ENCODE measurements at regions not wholly inside any gene's neighbourhood (a gene's known extent, or its start where the extent isn't known, plus 50 kb on each side); places are given as distances from the start of the nearest gene placed in this dataset.

DNA sequence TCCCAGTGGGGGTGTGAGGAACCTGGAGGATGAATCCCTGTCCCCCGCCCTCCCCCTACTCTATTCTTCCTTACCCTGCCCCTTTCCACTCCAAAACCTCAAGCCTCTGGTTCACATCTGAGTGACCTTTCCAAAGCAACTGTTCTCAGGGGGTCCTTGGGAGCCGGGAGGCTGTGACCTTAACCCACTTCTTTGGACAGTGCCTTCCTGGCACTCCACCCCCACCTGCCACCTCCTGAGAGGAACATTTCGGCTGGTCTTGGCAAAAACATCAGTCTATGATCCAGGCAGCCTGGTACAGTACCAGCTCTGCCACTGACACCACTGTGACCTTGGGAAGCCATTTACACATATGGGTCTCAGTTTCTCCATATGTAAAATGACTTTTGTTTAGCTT lies 121.7 kb downstream of the MRPL14 start (continued):
- TF ChIP-seq NRF1 (conservative IDR thresholded peaks at IDR 0.05 in 1 of 2, IDR thresholded peaks at IDR 0.05 in 1 of 2), result no peak

DNA sequence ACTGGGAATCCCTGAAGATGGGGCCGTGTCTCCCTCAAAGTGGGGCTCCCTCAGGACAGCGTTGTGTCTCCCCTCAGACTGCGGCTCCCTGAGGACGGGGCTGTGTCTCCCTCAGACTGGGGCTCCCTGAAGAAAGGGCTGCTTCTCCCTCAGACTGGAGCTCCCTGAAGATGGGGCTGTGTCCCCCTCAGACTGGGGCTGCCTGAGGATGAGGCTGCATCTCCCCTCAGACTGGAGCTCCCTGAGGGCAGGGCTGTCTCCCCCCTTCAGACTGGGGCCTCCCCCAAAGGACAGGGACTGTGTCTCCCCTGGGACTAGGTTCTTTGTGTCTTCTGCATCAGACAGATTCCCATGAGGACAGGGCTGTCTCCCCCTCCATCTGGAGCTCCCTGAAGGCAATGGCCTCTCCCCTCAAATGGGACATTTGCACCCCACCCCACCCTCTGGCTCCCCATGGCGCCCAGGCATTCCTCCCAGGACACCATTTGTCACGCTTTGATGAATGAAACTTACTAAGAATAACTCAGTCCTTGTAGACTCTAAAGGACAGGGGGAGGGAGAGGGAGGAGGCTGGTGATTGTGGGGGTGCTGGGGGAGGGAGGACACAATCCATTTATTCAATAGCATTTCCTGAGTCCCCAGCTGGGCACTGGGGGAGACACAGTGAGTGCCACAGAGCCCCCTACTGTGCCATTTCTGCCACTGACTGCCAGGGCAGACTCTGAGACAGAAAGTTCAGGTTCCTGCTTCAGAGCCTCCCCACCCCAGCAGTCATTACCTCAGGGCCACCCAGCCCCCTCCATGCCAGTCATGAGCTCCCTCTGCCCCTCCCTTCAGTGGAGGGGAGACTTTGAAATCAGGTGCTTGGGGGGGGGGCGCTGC lies 122.4 kb downstream of the MRPL14 start:
- peak overlapping the region; percentile 55; the same call in 1 of the 2 replicates for H2AFZ ChIP-seq (ENCODE audit: low read depth, low read length)
- 0 out of 2 replicates have a peak, but pooled peaks cover 3% of the 10 kb centered on the region for H3K9me3 ChIP-seq (replicated peaks; ENCODE audit: control insufficient read depth, insufficient read depth, low read depth, low read length)
- no peak overlapping the region; the same call in 2 of the 3 replicates for H3K27ac ChIP-seq (ENCODE audit: extremely low read depth, low read depth, low read length)
- in situ Hi-C loops (cut with MboI), result no loop called here
- H3K9me1 ChIP-seq (ENCODE audit: control insufficient read depth, insufficient read depth, low read length), result peaks cover 3% of the 10 kb centered on the region
- no peak overlapping the region for H3K4me2 ChIP-seq (ENCODE audit: insufficient read depth, low read length)
- H3K4me1 ChIP-seq (replicated peaks in 1 of 2; ENCODE audit: control insufficient read depth in 2 of 2, insufficient read depth in 2 of 2, low read length in 2 of 2), result peaks cover 24 to 26% of the 10 kb centered on the region in 2 experiments
- ATAC-seq, result no peak; the same call in 2 of the 3 replicates
- H4K20me1 ChIP-seq (replicated peaks; ENCODE audit: control insufficient read depth, insufficient read depth, low read length), result no peaks in the 10 kb centered on the region
- no peak overlapping the region for H3K4me3 ChIP-seq
- peak in 2 of 4 experiments; percentile 31 to 37 for DNase-seq (ENCODE audit: extremely low read depth in 1 of 4, low spot score in 3 of 4)
- WGBS (ENCODE audit: insufficient coverage, low coverage, missing lambda C conversion rate), result 16% methylated on average over 5 of the region's 7 CpGs
- no peaks in the 10 kb centered on the region for H3K27me3 ChIP-seq (ENCODE audit: control insufficient read depth in 2 of 2, insufficient read depth in 2 of 2, low read length in 2 of 2)
- H3K36me3 ChIP-seq (ENCODE audit: control insufficient read depth, insufficient read depth, low read length), result no peaks in the 10 kb centered on the region; the same call in 2 of the 3 replicates
- no TSS peak for BruUV-seq (replicated peaks)
- no peak for FAIRE-seq
- no peaks in the 10 kb centered on the region for H3K79me2 ChIP-seq (ENCODE audit: control insufficient read depth, insufficient read depth, low read length)
- ChIA-PET CTCF (ENCODE audit: low intra/inter-chr PET ratio) (no interaction called here), POLR2A (interaction anchor here (0.5 to 1.1 kb wide), 4 partner anchors 13 to 607 kb away, joined by 3 to 4 read pairs (median 3); no protein-coding TSS in a partner anchor)
- peak overlapping the region in 1 of 2 experiments; percentile 19; a peak in 2 of 4 replicates for H3K9ac ChIP-seq (ENCODE audit: insufficient read depth in 1 of 2, low read depth in 2 of 2, low read length in 2 of 2)
- intact Hi-C loops (cut with micrococcal nuclease), result loop anchor here (5.0 kb wide), 2 partner anchors 48 to 67 kb away; no protein-coding TSS in a partner anchor
- TF ChIP-seq ZNF23 (CRISPR knock-in tag; IDR thresholded peaks at IDR 0.05) (no peak), TRIM24 (IDR thresholded peaks at IDR 0.05) (0 out of 4 replicates have a peak, but pooled peaks of 1 of the 2 experiments have one; percentile 15), ZZZ3 (IDR thresholded peaks at IDR 0.05) (no peak), ZNF644 (tag; IDR thresholded peaks at IDR 0.05; ENCODE audit: low read depth) (no peak), RAD21 (CRISPR knock-in tag; conservative IDR thresholded peaks at IDR 0.05 in 1 of 2, IDR thresholded peaks at IDR 0.05 in 1 of 2) (peak in 1 of 2 experiments; percentile 6; a peak in 2 of 4 replicates), U2AF2 (optimal IDR thresholded peaks at IDR 0.05; ENCODE audit: low read depth, low read length) (no peak), MTF1 (CRISPR knock-in tag; IDR thresholded peaks at IDR 0.05; ENCODE audit: borderline replicate concordance) (no peak), CTBP1 (IDR thresholded peaks at IDR 0.05; ENCODE audit: borderline replicate concordance) (no peak), ZNF740 (CRISPR knock-in tag; IDR thresholded peaks at IDR 0.05) (peak; percentile 54; the same call in 1 of the 2 replicates), ZNF740 (tag; IDR thresholded peaks at IDR 0.05) (peak in 1 of 2 experiments; percentile 37; a peak in 1 of 4 replicates), TCF3 (CRISPR knock-in tag; IDR thresholded peaks at IDR 0.05) (no peak), SRF (CRISPR knock-in tag; IDR thresholded peaks at IDR 0.05) (no peak), MEF2D (tag; conservative IDR thresholded peaks at IDR 0.05; ENCODE audit: low read depth) (0 out of 2 replicates have a peak, but pooled peaks have one; percentile 38), ZNF316 (IDR thresholded peaks at IDR 0.05) (peak; percentile 73)
- TF ChIP-seq, protein P1, sequence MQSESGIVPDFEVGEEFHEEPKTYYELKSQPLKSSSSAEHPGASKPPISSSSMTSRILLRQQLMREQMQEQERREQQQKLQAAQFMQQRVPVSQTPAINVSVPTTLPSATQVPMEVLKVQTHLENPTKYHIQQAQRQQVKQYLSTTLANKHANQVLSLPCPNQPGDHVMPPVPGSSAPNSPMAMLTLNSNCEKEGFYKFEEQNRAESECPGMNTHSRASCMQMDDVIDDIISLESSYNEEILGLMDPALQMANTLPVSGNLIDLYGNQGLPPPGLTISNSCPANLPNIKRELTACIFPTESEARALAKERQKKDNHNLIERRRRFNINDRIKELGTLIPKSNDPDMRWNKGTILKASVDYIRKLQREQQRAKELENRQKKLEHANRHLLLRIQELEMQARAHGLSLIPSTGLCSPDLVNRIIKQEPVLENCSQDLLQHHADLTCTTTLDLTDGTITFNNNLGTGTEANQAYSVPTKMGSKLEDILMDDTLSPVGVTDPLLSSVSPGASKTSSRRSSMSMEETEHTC (IDR thresholded peaks at IDR 0.05), result no peak
- TF ChIP-seq, protein P2, sequence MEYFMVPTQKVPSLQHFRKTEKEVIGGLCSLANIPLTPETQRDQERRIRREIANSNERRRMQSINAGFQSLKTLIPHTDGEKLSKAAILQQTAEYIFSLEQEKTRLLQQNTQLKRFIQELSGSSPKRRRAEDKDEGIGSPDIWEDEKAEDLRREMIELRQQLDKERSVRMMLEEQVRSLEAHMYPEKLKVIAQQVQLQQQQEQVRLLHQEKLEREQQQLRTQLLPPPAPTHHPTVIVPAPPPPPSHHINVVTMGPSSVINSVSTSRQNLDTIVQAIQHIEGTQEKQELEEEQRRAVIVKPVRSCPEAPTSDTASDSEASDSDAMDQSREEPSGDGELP (CRISPR knock-in tag; IDR thresholded peaks at IDR 0.05; ENCODE audit: borderline replicate concordance), result 0 out of 2 replicates have a peak, but pooled peaks have one; percentile 27

All from K562 (cell line).